ENCODE measurements at regions not wholly inside any gene's neighbourhood (a gene's known extent, or its start where the extent isn't known, plus 50 kb on each side); places are given as distances from the start of the nearest gene placed in this dataset.

- TF ChIP-seq, protein P1, sequence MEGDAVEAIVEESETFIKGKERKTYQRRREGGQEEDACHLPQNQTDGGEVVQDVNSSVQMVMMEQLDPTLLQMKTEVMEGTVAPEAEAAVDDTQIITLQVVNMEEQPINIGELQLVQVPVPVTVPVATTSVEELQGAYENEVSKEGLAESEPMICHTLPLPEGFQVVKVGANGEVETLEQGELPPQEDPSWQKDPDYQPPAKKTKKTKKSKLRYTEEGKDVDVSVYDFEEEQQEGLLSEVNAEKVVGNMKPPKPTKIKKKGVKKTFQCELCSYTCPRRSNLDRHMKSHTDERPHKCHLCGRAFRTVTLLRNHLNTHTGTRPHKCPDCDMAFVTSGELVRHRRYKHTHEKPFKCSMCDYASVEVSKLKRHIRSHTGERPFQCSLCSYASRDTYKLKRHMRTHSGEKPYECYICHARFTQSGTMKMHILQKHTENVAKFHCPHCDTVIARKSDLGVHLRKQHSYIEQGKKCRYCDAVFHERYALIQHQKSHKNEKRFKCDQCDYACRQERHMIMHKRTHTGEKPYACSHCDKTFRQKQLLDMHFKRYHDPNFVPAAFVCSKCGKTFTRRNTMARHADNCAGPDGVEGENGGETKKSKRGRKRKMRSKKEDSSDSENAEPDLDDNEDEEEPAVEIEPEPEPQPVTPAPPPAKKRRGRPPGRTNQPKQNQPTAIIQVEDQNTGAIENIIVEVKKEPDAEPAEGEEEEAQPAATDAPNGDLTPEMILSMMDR (IDR thresholded peaks at IDR 0.05): no peak
- no peak for TF ChIP-seq POLR2A (IDR thresholded peaks at IDR 0.05)
Measured at GRCh38 chr13:76764429-76764828, 121.8 kb downstream of the KCTD12 start.

All from Peyer's patch (tissue), 4 donors.